PFSK-1 (cell line): ENCODE measurements at regions not wholly inside any gene's neighbourhood (a gene's known extent, or its start where the extent isn't known, plus 50 kb on each side); places are given as distances from the start of the nearest gene placed in this dataset.

Source experiments
- FOXP2 ChIP-seq: optimal IDR thresholded peaks from 2 replicates; pipeline ENCODE3; 2011; ENCODE audit warnings: borderline replicate concordance, control low read depth, inconsistent platforms; ENCODE audit not compliant: insufficient read depth; ENCODE audit errors: extremely low read length, extremely low read depth
- POLR2AphosphoS5 ChIP-seq: IDR thresholded peaks from 2 replicates; pipeline ENCODE4 v1.6.1; 2012; ENCODE audit warnings: low read depth, mild to moderate bottlenecking, control low read depth, low read length, moderate library complexity
- SIN3A ChIP-seq: IDR thresholded peaks from 2 replicates; pipeline ENCODE4 v1.6.1; 2012; ENCODE audit warnings: mild to moderate bottlenecking, low read length, moderate library complexity, borderline replicate concordance; ENCODE audit not compliant: insufficient read depth
- TAF1 ChIP-seq: IDR thresholded peaks from 2 replicates; pipeline ENCODE4 v1.6.1; 2012; ENCODE audit warnings: low read length, control low read depth, borderline replicate concordance; ENCODE audit not compliant: insufficient read depth
- TF ChIP-seq, protein P1 (sequence below), 2 experiments: IDR thresholded peaks; 2 replicates each; pipeline versions ENCODE4 v1.6.1 to v1.8.0; 2011 to 2012; ENCODE audit warnings: low read depth in 2 of 2, low read length in 2 of 2, control low read depth in 1 of 2, inconsistent platforms in 1 of 2, mild to moderate bottlenecking in 1 of 2, moderate library complexity in 1 of 2; ENCODE audit not compliant: insufficient read depth in 1 of 2

DNA sequence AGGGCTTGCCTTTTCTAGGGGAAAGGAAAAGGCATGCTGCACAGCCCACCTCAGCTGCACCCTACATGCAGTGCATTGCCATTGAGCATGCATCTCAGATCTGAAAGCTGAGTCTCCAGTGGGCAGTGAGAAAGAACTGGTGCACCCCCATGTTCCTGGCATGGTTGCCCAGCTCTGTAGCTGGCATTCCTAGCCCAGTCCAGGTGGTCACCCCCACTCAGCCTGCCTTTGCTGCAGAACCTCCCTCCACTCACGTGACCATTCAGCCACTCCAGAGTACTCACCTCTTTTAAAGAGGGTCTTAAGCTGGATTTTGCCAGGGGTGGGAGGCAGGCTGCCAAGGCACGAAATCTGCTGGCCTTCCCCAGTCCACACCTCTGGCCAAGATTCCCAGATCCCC lies 208.6 kb upstream of the TOPAZ1 start:
- TF ChIP-seq, protein P1, sequence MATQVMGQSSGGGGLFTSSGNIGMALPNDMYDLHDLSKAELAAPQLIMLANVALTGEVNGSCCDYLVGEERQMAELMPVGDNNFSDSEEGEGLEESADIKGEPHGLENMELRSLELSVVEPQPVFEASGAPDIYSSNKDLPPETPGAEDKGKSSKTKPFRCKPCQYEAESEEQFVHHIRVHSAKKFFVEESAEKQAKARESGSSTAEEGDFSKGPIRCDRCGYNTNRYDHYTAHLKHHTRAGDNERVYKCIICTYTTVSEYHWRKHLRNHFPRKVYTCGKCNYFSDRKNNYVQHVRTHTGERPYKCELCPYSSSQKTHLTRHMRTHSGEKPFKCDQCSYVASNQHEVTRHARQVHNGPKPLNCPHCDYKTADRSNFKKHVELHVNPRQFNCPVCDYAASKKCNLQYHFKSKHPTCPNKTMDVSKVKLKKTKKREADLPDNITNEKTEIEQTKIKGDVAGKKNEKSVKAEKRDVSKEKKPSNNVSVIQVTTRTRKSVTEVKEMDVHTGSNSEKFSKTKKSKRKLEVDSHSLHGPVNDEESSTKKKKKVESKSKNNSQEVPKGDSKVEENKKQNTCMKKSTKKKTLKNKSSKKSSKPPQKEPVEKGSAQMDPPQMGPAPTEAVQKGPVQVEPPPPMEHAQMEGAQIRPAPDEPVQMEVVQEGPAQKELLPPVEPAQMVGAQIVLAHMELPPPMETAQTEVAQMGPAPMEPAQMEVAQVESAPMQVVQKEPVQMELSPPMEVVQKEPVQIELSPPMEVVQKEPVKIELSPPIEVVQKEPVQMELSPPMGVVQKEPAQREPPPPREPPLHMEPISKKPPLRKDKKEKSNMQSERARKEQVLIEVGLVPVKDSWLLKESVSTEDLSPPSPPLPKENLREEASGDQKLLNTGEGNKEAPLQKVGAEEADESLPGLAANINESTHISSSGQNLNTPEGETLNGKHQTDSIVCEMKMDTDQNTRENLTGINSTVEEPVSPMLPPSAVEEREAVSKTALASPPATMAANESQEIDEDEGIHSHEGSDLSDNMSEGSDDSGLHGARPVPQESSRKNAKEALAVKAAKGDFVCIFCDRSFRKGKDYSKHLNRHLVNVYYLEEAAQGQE (IDR thresholded peaks at IDR 0.05; ENCODE audit: insufficient read depth in 1 of 2, low read depth in 2 of 2, low read length in 2 of 2) = no peak
- TF ChIP-seq SIN3A = no peak
- TF ChIP-seq TAF1 = no peak
- no peak for TF ChIP-seq POLR2AphosphoS5
- no peak for TF ChIP-seq FOXP2

DNA sequence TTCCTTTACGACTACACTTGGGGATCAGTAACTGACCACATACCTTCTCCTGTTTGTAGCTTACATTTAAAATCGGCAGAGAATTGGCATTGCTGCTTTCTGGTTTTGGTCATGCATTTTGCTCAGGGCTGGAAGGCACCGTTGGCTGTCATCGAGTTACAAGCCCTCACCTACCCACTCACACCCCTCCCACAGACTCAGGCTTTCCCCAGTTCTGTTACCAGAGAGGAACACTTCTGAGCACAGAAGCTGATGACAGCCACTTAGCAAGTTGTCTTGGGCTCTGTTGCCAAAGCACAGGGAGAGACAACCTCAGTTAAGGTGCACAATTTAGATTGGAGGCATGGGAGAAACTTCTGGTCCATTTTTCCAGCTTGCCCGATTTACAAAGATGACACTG lies 204.8 kb upstream of the TOPAZ1 start:
- no peak for TF ChIP-seq TAF1
- TF ChIP-seq, protein P1 (IDR thresholded peaks at IDR 0.05; ENCODE audit: insufficient read depth in 1 of 2, low read depth in 2 of 2, low read length in 2 of 2) = no peak
- no peak for TF ChIP-seq SIN3A
- no peak for TF ChIP-seq POLR2AphosphoS5
- TF ChIP-seq FOXP2 = no peak

DNA sequence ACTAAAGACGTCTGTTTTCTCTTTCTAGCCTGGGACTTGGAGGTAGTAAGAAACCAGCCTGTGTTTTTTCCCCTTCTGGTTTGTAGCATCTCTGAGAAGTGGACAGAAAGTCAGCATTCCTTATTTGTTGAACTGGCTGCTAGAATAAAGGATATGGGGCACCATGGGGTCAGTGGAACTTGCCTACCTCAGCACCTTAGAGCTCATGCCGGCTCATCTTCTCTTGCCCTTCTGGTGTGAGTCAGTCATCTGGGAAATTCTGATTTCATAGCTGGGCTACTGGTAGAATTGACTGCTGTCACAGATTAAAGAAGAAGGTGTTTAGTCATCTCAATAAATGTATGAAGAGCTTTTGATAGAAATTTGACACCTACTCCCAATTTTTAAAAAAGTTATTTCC lies 202.7 kb upstream of the TOPAZ1 start:
- no peak for TF ChIP-seq POLR2AphosphoS5

DNA sequence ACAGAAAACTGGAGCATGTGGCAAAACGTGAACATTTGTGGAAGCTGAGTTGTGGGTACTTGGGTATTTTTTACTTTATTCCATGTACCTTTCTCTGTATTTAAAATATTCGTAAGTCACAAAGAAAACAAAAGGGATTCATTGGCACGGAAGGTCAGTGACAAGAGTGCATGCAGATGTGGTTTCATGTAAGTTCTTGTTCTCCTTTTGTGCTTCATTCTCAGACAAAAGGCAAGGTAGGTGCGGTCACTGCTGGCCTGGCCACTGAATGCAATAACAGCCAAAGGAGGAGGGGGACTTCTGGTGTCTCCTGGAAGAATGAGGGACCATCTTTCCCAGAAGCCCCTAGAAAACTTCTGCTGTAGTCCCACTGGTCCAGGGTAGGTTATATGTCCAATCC lies 200.0 kb upstream of the TOPAZ1 start:
- TF ChIP-seq, protein P1 (IDR thresholded peaks at IDR 0.05; ENCODE audit: insufficient read depth in 1 of 2, low read depth in 2 of 2, low read length in 2 of 2) = no peak
- TF ChIP-seq POLR2AphosphoS5 = no peak
- TF ChIP-seq FOXP2 = no peak
- TF ChIP-seq SIN3A = no peak
- no peak for TF ChIP-seq TAF1

DNA sequence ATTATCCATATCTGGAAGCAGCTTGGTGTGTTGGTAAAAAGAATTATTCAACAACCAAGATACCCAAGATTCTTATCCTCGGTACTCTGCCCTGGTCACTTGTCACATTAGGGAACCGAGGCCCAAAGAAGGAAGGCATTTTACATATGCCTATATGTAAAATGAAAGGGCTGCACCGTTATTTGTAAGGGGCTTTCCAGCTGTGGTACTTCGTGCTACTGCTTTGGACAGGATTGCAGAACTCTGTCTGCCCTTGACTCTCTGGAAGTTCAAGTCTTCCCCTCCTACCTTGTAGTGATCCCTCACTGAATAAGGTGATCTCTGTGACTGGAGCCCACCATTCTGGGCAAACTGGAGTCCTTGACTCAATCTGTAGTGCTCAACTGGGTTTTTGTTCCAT lies 198.9 kb upstream of the TOPAZ1 start:
- no peak for TF ChIP-seq POLR2AphosphoS5
- no peak for TF ChIP-seq TAF1
- no peak for TF ChIP-seq FOXP2
- no peak for TF ChIP-seq SIN3A
- TF ChIP-seq, protein P1 (IDR thresholded peaks at IDR 0.05; ENCODE audit: insufficient read depth in 1 of 2, low read depth in 2 of 2, low read length in 2 of 2) = no peak
